Hepatocyte (in vitro differentiated cells): ENCODE measurements at regions not wholly inside any gene's neighbourhood (a gene's known extent, or its start where the extent isn't known, plus 50 kb on each side); places are given as distances from the start of the nearest gene placed in this dataset.

Experiments used
- EZH2 ChIP-seq: fragments of 200-600 bp; sonication (generic); IDR thresholded peaks from 2 replicates; pipeline ENCODE4 v1.6.1; 2016; ENCODE audit warnings: antibody characterized with exemption, mild to moderate bottlenecking, borderline replicate concordance
- EZH2phosphoT487 ChIP-seq: fragments of 200-600 bp; sonication (generic); IDR thresholded peaks from one replicate; pipeline ENCODE4 v1.6.1; 2018; ENCODE audit warnings: antibody characterized with exemption, mild to moderate bottlenecking, low read depth, moderate library complexity; ENCODE audit not compliant: unreplicated experiment, severe bottlenecking
- TF ChIP-seq, protein P1 (sequence below): fragments of 200-600 bp; sonication (generic); IDR thresholded peaks from 2 replicates; pipeline ENCODE4 v1.5.1; 2016; ENCODE audit warnings: antibody characterized with exemption, mild to moderate bottlenecking; ENCODE audit not compliant: poor library complexity

DNA sequence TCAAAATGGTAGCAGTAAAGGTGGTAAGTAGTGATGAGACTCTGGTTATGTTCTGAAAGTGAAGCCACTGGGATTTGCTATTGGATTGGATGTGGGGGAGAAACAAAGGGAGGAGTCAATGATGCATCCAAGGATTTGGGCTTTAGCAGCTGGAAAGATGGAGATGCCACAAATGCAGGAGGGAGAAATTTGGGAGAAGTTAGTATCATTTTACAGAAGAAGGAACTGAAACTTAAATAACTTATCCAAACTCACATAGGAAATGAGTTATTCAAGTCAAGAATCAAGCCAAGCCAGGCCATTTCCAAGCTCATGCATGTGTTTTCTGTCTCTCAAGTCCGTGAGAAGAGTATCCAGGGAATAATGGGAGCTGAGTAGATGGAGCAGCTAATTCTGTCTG, 155.1 kb upstream of the TNFAIP3 start:
- TF ChIP-seq, protein P1, sequence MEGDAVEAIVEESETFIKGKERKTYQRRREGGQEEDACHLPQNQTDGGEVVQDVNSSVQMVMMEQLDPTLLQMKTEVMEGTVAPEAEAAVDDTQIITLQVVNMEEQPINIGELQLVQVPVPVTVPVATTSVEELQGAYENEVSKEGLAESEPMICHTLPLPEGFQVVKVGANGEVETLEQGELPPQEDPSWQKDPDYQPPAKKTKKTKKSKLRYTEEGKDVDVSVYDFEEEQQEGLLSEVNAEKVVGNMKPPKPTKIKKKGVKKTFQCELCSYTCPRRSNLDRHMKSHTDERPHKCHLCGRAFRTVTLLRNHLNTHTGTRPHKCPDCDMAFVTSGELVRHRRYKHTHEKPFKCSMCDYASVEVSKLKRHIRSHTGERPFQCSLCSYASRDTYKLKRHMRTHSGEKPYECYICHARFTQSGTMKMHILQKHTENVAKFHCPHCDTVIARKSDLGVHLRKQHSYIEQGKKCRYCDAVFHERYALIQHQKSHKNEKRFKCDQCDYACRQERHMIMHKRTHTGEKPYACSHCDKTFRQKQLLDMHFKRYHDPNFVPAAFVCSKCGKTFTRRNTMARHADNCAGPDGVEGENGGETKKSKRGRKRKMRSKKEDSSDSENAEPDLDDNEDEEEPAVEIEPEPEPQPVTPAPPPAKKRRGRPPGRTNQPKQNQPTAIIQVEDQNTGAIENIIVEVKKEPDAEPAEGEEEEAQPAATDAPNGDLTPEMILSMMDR, result no peak
- TF ChIP-seq EZH2 (no peak), EZH2phosphoT487 (no peak)
